GM21825 (cell line): ENCODE measurements at regions not wholly inside any gene's neighbourhood (a gene's known extent, or its start where the extent isn't known, plus 50 kb on each side); places are given as distances from the start of the nearest gene placed in this dataset.

ENCODE experiments used
- ATAC-seq: cut with Tn5 transposase; IDR thresholded peaks from one replicate; pipeline ENCODE4 v1.9.1; 2021; ENCODE audit warnings: mild to moderate bottlenecking, moderate library complexity; ENCODE audit not compliant: unreplicated experiment

GRCh38 chr7:118298771-118299170, 74.3 kb downstream of the ANKRD7 start:
- no peak for ATAC-seq

GRCh38 chr7:118300177-118300576, 75.7 kb downstream of the ANKRD7 start:
- no peak for ATAC-seq

GRCh38 chr7:118304100-118304499, 79.6 kb downstream of the ANKRD7 start:
- no peak for ATAC-seq

- ATAC-seq, result no peak
Measured at GRCh38 chr7:118305671-118306070, 81.2 kb downstream of the ANKRD7 start.

- ATAC-seq, result no peak
Measured at GRCh38 chr7:118306771-118307170, 82.3 kb downstream of the ANKRD7 start.

GRCh38 chr7:118311121-118311836, 86.8 kb downstream of the ANKRD7 start:
- peak; percentile 82 for ATAC-seq

- peak; percentile 60 for ATAC-seq
Measured at GRCh38 chr7:118312051-118312450, 87.5 kb downstream of the ANKRD7 start.

- peak; percentile 61 for ATAC-seq
Measured at GRCh38 chr7:118312966-118313365, 88.5 kb downstream of the ANKRD7 start.

- ATAC-seq, result no peak
Measured at GRCh38 chr7:118324790-118325449, 100.4 kb downstream of the ANKRD7 start.

GRCh38 chr7:118325450-118325808, 100.9 kb downstream of the ANKRD7 start:
- no peak for ATAC-seq

- ATAC-seq, result no peak
Measured at GRCh38 chr7:118327174-118327573, 102.7 kb downstream of the ANKRD7 start.

GRCh38 chr7:118328505-118329211, 104.2 kb downstream of the ANKRD7 start:
- ATAC-seq, result no peak

- ATAC-seq, result no peak
Measured at GRCh38 chr7:118330388-118330787, 105.9 kb downstream of the ANKRD7 start.

- no peak for ATAC-seq
Measured at GRCh38 chr7:118346748-118347147, 122.2 kb downstream of the ANKRD7 start.

GRCh38 chr7:118349604-118350003, 125.1 kb downstream of the ANKRD7 start:
- ATAC-seq, result no peak

- no peak for ATAC-seq
Measured at GRCh38 chr7:118350260-118350659, 125.8 kb downstream of the ANKRD7 start.

- no peak for ATAC-seq
Measured at GRCh38 chr7:118352867-118353453, 128.5 kb downstream of the ANKRD7 start.

- ATAC-seq, result no peak
Measured at GRCh38 chr7:118366363-118366762, 141.9 kb downstream of the ANKRD7 start.

- ATAC-seq, result no peak
Measured at GRCh38 chr7:118368958-118369357, 144.5 kb downstream of the ANKRD7 start.

- no peak for ATAC-seq
Measured at GRCh38 chr7:118369987-118370386, 145.5 kb downstream of the ANKRD7 start.

GRCh38 chr7:118372530-118372929, 148.0 kb downstream of the ANKRD7 start:
- no peak for ATAC-seq

GRCh38 chr7:118389629-118390028, 165.1 kb downstream of the ANKRD7 start:
- ATAC-seq, result no peak
